KMS-11 (cell line): ENCODE measurements at regions not wholly inside any gene's neighbourhood (a gene's known extent, or its start where the extent isn't known, plus 50 kb on each side); places are given as distances from the start of the nearest gene placed in this dataset.

Experiments
- H2AFZ ChIP-seq: fragments of 200-600 bp; sonication (generic); 2 replicates; pipeline ENCODE4 v1.6.1; 2016; ENCODE audit warnings: antibody characterized with exemption, mixed run types, low read depth
- H3K27ac ChIP-seq: fragments of 200-600 bp; sonication (generic); 2 replicates; pipeline ENCODE4 v1.6.1; 2016; ENCODE audit warnings: mild to moderate bottlenecking, mixed run types
- H3K27me3 ChIP-seq: fragments of 200-600 bp; sonication (generic); 2 replicates; pipeline ENCODE4 v1.6.1; 2017; ENCODE audit warnings: mild to moderate bottlenecking, low read depth, mixed run types, moderate library complexity; ENCODE audit not compliant: insufficient read depth
- H3K36me3 ChIP-seq: fragments of 200-600 bp; sonication (generic); 2 replicates; pipeline ENCODE4 v1.6.1; 2017; ENCODE audit warnings: mild to moderate bottlenecking, mixed run types; ENCODE audit not compliant: insufficient read depth
- H3K4me1 ChIP-seq: fragments of 200-600 bp; sonication (generic); 2 replicates; pipeline ENCODE4 v1.6.1; 2016; ENCODE audit warnings: mild to moderate bottlenecking, low read depth, mixed run types; ENCODE audit not compliant: poor library complexity, severe bottlenecking
- H3K4me2 ChIP-seq: fragments of 200-600 bp; sonication (generic); 2 replicates; pipeline ENCODE4 v1.7.0; 2016; ENCODE audit warnings: mild to moderate bottlenecking, mixed run types
- H3K4me3 ChIP-seq: fragments of 200-600 bp; sonication (generic); IDR thresholded peaks from 2 replicates; pipeline ENCODE4 v1.6.1; 2017; ENCODE audit warnings: low read depth, low read length, mixed read lengths; ENCODE audit not compliant: insufficient read depth
- H3K79me2 ChIP-seq: fragments of 200-600 bp; sonication (generic); 2 replicates; pipeline ENCODE4 v1.6.1; 2016; ENCODE audit warnings: low read depth, mixed run types; ENCODE audit not compliant: insufficient read depth
- H3K9ac ChIP-seq: fragments of 200-600 bp; sonication (generic); 2 replicates; pipeline ENCODE4 v1.6.1; 2016; ENCODE audit warnings: mild to moderate bottlenecking, mixed run types
- H4K20me1 ChIP-seq: fragments of 200-600 bp; sonication (generic); 2 replicates; pipeline ENCODE4 v1.6.1; 2016; ENCODE audit warnings: mild to moderate bottlenecking, mixed run types; ENCODE audit not compliant: insufficient read depth
- TF ChIP-seq, protein P1 (sequence below): fragments of 200-600 bp; sonication (generic); conservative IDR thresholded peaks from 2 replicates; pipeline ENCODE4 v1.6.1; 2017; ENCODE audit warnings: low read depth, mild to moderate bottlenecking, antibody characterized with exemption, low read length, moderate library complexity, mixed read lengths

DNA sequence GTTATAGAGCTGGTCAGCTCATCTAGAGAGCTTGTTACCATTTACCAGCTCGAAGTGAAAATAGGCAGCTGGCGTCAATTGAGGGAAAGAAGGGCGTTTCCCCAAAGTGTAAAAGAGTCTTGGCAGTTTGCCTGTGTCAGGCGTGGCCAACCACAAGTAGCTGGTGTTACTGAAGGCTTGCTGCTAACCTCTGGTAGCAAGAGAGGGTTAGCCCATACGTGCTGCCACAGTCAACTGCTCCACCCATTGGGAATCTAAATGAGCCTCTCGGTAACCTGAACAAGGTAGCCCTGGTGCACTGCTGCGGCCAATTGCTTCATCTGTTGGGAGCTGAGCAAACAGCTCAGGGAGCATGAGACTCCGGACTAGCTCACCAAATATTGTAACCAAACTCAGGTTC, 314.9 kb upstream of the SLITRK5 start:
- Histone ChIP-seq H3K4me3 (no peak overlapping the region), H3K4me2 (peak overlapping the region; percentile 63), H4K20me1 (no peaks in the 10 kb centered on the region), H2AFZ (peak overlapping the region; percentile 68), H3K27ac (peak overlapping the region; percentile 70), H3K9ac (peak overlapping the region; percentile 46; the same call in 1 of the 2 replicates), H3K79me2 (no peaks in the 10 kb centered on the region), H3K36me3 (no peaks in the 10 kb centered on the region), H3K4me1 (peaks cover 21% of the 10 kb centered on the region), H3K27me3 (no peaks in the 10 kb centered on the region)
- TF ChIP-seq, protein P1, sequence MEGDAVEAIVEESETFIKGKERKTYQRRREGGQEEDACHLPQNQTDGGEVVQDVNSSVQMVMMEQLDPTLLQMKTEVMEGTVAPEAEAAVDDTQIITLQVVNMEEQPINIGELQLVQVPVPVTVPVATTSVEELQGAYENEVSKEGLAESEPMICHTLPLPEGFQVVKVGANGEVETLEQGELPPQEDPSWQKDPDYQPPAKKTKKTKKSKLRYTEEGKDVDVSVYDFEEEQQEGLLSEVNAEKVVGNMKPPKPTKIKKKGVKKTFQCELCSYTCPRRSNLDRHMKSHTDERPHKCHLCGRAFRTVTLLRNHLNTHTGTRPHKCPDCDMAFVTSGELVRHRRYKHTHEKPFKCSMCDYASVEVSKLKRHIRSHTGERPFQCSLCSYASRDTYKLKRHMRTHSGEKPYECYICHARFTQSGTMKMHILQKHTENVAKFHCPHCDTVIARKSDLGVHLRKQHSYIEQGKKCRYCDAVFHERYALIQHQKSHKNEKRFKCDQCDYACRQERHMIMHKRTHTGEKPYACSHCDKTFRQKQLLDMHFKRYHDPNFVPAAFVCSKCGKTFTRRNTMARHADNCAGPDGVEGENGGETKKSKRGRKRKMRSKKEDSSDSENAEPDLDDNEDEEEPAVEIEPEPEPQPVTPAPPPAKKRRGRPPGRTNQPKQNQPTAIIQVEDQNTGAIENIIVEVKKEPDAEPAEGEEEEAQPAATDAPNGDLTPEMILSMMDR = no peak

GRCh38 chr13:87358319-87358718, 312.9 kb upstream of the SLITRK5 start:
- no peaks in the 10 kb centered on the region for H3K27me3 ChIP-seq
- H2AFZ ChIP-seq = no peak overlapping the region
- H3K4me1 ChIP-seq = peaks cover 21% of the 10 kb centered on the region
- H3K4me2 ChIP-seq = no peak overlapping the region
- H3K9ac ChIP-seq = no peak overlapping the region
- H3K36me3 ChIP-seq = no peaks in the 10 kb centered on the region
- TF ChIP-seq, protein P1 = no peak
- H4K20me1 ChIP-seq = no peaks in the 10 kb centered on the region
- no peaks in the 10 kb centered on the region for H3K79me2 ChIP-seq
- H3K27ac ChIP-seq = no peak overlapping the region
- H3K4me3 ChIP-seq = no peak overlapping the region

DNA sequence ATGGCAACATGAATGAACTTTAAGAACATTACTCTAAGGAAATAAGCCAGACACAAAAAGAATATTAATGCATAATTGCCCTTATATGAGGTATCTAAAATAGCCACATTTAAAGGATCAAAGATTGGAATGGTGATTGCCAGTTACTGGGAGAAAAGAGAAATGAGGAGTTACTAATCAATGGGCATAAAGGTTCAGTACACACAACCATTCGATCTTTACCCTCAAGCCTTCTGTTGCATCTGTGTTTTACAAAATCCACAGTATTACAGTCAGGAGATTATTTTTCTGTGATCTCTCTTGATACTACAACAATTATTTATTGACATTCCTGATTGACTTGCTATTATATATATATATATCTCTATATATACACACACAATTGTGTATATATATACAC, 310.0 kb upstream of the SLITRK5 start:
- no peak overlapping the region for H3K9ac ChIP-seq
- TF ChIP-seq, protein P1 = no peak
- H3K27me3 ChIP-seq = no peaks in the 10 kb centered on the region

DNA sequence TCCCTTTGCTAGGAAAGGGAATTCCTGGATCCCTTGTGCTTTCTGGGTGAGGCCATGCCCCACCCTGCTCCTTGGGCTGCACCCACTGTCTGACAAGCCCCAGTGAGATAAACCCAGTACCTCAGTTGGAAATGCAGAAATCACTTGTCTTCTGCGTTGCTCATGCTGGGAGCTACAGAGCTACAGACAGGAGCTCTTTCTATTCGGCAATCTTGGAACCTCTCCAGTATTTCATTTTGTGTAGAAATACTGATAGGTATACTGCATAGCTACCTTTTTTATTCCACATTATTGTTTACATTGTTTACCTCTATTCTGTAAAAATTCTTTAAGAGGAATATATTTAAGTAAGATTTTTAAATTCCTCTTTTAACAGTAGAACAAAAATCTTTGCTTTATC, 302.5 kb upstream of the SLITRK5 start:
- H3K9ac ChIP-seq = no peak overlapping the region
- H2AFZ ChIP-seq = no peak overlapping the region
- H3K4me1 ChIP-seq = no peaks in the 10 kb centered on the region
- H4K20me1 ChIP-seq = no peaks in the 10 kb centered on the region
- H3K27ac ChIP-seq = no peak overlapping the region
- no peak overlapping the region for H3K4me2 ChIP-seq
- H3K79me2 ChIP-seq = no peaks in the 10 kb centered on the region
- no peak overlapping the region for H3K4me3 ChIP-seq
- TF ChIP-seq, protein P1 = no peak
- no peaks in the 10 kb centered on the region for H3K36me3 ChIP-seq
- H3K27me3 ChIP-seq = no peaks in the 10 kb centered on the region

More for the DNA sequence above, 310.0 kb upstream of the SLITRK5 start:
- no peak overlapping the region for H3K27ac ChIP-seq
- H2AFZ ChIP-seq = no peak overlapping the region
- H3K4me1 ChIP-seq = peaks cover 16% of the 10 kb centered on the region
- H3K4me2 ChIP-seq = no peak overlapping the region
- H3K4me3 ChIP-seq = no peak overlapping the region
- H3K36me3 ChIP-seq = no peaks in the 10 kb centered on the region
- H4K20me1 ChIP-seq = no peaks in the 10 kb centered on the region
- H3K79me2 ChIP-seq = no peaks in the 10 kb centered on the region
